Suprapubic skin (tissue), 4 donors: ENCODE measurements at regions not wholly inside any gene's neighbourhood (a gene's known extent, or its start where the extent isn't known, plus 50 kb on each side); places are given as distances from the start of the nearest gene placed in this dataset.

Experiments
- DNase-seq, 2 donors: peaks; one replicate each; pipeline ENCODE4 v3.0.0-alpha.2; 2019; ENCODE audit warnings: low spot score in 2 of 2
- H3K27ac ChIP-seq: fragments of 200-600 bp; sonication (generic); one replicate; pipeline ENCODE4 v1.5.1; 2019
- H3K27me3 ChIP-seq: fragments of 200-600 bp; sonication (generic); one replicate; pipeline ENCODE4 v1.5.1; 2019
- H3K36me3 ChIP-seq: fragments of 200-600 bp; sonication (generic); one replicate; pipeline ENCODE4 v1.5.1; 2019
- H3K4me1 ChIP-seq: fragments of 200-600 bp; sonication (generic); one replicate; pipeline ENCODE4 v1.5.1; 2019
- H3K4me3 ChIP-seq: fragments of 200-600 bp; sonication (generic); one replicate; pipeline ENCODE4 v1.5.1; 2019; ENCODE audit warnings: mild to moderate bottlenecking
- H3K9me3 ChIP-seq: fragments of 200-600 bp; sonication (generic); one replicate; pipeline ENCODE4 v1.5.1; 2019
- EP300 ChIP-seq: sonication (generic); formaldehyde crosslinking; IDR thresholded peaks from one replicate; pipeline ENCODE4 v1.6.1; 2017; ENCODE audit warnings: antibody characterized with exemption
- POLR2A ChIP-seq, 2 donors: fragments of 450-650 bp; IDR thresholded peaks; one replicate each; pipeline ENCODE4 v1.6.1; 2017; ENCODE audit warnings: antibody characterized with exemption in 2 of 2, mild to moderate bottlenecking in 2 of 2, moderate library complexity in 2 of 2
- POLR2AphosphoS5 ChIP-seq, 3 donors: sonication (generic); formaldehyde crosslinking; IDR thresholded peaks; one replicate each; pipeline ENCODE4 v1.6.1; 2017; ENCODE audit warnings: antibody characterized with exemption in 3 of 3
- WGBS: methylation state at CpG from one replicate; pipeline ENCODE4 v1.1.5; 2018; 5-methylcytosine and 5-hydroxymethylcytosine counted together
- TF ChIP-seq, protein P1 (sequence below), 2 donors: fragments of 200-600 bp in 1 of 2; fragments of 450-650 bp in 1 of 2; sonication (generic) in 1 of 2; IDR thresholded peaks; one replicate each; pipeline ENCODE4 v1.5.1; 2016 to 2019; ENCODE audit warnings: antibody characterized with exemption in 2 of 2, mild to moderate bottlenecking in 1 of 2, moderate library complexity in 1 of 2

DNA sequence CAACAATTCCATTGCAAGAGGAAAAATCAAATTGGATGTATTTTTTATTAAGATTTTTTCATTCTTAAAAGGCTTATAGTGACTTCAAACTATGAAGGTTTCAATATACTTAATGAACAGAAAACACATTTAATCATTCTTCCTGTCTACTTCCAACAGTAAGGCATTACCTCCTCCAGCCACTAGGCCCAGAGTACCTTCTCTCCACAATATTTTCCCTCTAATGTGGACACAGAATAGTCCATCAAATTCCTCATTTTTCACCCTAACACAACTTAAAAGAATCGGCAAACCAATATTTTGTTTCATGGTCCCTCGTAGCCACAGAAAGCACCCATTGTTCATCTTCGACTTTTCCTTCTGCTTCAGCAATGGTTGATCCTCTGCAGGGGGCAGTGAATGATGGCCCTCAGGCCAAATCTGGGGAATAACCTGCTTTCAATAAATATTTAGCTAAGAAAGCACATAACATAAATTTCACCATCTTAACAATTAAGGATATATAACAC lies 335.4 kb upstream of the ID4 start:
- H3K27me3 ChIP-seq = no peaks in the 10 kb centered on the region
- no peak for TF ChIP-seq POLR2A (IDR thresholded peaks at IDR 0.05)
- TF ChIP-seq, protein P1, sequence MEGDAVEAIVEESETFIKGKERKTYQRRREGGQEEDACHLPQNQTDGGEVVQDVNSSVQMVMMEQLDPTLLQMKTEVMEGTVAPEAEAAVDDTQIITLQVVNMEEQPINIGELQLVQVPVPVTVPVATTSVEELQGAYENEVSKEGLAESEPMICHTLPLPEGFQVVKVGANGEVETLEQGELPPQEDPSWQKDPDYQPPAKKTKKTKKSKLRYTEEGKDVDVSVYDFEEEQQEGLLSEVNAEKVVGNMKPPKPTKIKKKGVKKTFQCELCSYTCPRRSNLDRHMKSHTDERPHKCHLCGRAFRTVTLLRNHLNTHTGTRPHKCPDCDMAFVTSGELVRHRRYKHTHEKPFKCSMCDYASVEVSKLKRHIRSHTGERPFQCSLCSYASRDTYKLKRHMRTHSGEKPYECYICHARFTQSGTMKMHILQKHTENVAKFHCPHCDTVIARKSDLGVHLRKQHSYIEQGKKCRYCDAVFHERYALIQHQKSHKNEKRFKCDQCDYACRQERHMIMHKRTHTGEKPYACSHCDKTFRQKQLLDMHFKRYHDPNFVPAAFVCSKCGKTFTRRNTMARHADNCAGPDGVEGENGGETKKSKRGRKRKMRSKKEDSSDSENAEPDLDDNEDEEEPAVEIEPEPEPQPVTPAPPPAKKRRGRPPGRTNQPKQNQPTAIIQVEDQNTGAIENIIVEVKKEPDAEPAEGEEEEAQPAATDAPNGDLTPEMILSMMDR (IDR thresholded peaks at IDR 0.05) = no peak
- no peak for TF ChIP-seq EP300
- TF ChIP-seq POLR2AphosphoS5 (IDR thresholded peaks at IDR 0.05) = no peak
- H3K4me3 ChIP-seq = no peak overlapping the region
- H3K4me1 ChIP-seq = no peaks in the 10 kb centered on the region
- no peaks in the 10 kb centered on the region for H3K36me3 ChIP-seq
- 84% methylated on average over 3 of the region's 3 CpGs for WGBS
- no peak overlapping the region for H3K27ac ChIP-seq
- H3K9me3 ChIP-seq = no peaks in the 10 kb centered on the region
- DNase-seq = no peak

DNA sequence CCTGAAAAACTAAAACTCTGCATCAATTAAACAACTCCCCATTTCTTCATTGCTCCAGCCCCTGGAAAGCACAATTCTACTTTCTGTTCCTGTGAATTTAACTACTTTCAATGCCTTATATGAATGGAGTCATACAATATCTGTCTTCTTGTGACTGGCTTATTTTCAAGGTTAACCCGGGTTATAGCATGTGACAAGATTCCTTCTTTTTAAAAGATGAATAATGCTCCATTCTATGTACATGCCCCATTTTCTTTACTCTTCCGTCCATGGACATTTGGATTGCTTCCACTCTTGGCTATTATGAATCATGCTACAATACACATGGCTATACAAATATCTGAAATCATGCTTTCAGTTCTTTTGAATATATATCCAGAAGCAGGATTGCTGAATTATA lies 334.9 kb upstream of the ID4 start:
- Histone ChIP-seq H3K27me3 (no peaks in the 10 kb centered on the region), H3K4me1 (no peaks in the 10 kb centered on the region), H3K27ac (no peak overlapping the region), H3K36me3 (no peaks in the 10 kb centered on the region), H3K4me3 (no peak overlapping the region), H3K9me3 (no peaks in the 10 kb centered on the region)
- WGBS = 73% methylated on average over 2 of the region's 2 CpGs
- DNase-seq = no peak
- TF ChIP-seq EP300 (no peak), POLR2AphosphoS5 (IDR thresholded peaks at IDR 0.05) (no peak), POLR2A (IDR thresholded peaks at IDR 0.05) (no peak)
- TF ChIP-seq, protein P1 (IDR thresholded peaks at IDR 0.05) = no peak

DNA sequence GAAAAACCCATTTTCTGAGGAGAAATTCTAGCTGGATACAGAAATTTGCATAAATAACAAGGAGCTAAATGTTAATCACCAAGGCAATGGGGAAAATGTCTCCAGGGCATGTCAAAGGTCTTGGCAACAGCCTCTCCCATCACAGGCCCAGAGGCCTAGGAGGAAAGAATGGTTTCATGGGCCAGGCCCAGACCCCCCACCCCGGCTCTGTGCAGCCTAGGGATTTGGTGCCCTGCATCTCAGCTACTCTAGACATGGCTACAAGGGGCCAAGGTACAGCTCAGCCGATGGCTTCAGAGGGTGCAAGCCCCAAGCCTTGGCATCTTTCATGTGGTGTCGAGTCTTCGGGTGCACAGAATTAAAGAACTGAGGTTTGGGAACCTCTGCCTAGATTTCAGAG lies 321.2 kb upstream of the ID4 start:
- Histone ChIP-seq H3K27me3 (no peaks in the 10 kb centered on the region), H3K36me3 (no peaks in the 10 kb centered on the region), H3K4me1 (no peaks in the 10 kb centered on the region), H3K27ac (no peak overlapping the region), H3K9me3 (peaks cover 12% of the 10 kb centered on the region), H3K4me3 (no peak overlapping the region)
- TF ChIP-seq EP300 (no peak), POLR2AphosphoS5 (IDR thresholded peaks at IDR 0.05) (no peak), POLR2A (IDR thresholded peaks at IDR 0.05) (no peak)
- TF ChIP-seq, protein P1 (IDR thresholded peaks at IDR 0.05) = no peak
- no peak for DNase-seq
- 81% methylated on average over 2 of the region's 4 CpGs for WGBS

DNA sequence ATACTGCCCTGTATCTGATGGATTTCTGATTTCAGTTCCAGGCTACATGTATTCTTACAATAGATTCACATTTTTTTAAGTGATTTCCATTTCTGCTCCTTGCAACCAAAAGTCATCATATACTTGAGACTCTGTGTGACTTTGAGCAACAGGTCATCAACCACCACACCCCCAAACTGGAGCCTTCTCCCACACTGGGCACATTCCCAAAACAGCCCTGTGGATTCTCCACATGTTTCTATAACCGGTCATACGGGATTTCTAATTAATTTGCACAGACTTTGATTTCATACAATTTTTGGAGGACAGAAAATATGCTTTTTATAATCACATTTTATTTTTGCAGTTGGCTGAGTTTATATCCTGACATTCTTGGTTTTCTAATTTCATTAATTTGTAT lies 317.2 kb upstream of the ID4 start:
- no peaks in the 10 kb centered on the region for H3K36me3 ChIP-seq
- TF ChIP-seq EP300 = no peak
- TF ChIP-seq, protein P1 (IDR thresholded peaks at IDR 0.05) = no peak
- TF ChIP-seq POLR2A (IDR thresholded peaks at IDR 0.05) = no peak
- no peak for TF ChIP-seq POLR2AphosphoS5 (IDR thresholded peaks at IDR 0.05)
- no peak overlapping the region for H3K4me3 ChIP-seq
- 47% methylated on average over 2 of the region's 2 CpGs for WGBS
- H3K9me3 ChIP-seq = peaks cover 6% of the 10 kb centered on the region
- DNase-seq = no peak
- H3K4me1 ChIP-seq = peaks cover 6% of the 10 kb centered on the region
- no peak overlapping the region for H3K27ac ChIP-seq
- H3K27me3 ChIP-seq = no peaks in the 10 kb centered on the region

DNA sequence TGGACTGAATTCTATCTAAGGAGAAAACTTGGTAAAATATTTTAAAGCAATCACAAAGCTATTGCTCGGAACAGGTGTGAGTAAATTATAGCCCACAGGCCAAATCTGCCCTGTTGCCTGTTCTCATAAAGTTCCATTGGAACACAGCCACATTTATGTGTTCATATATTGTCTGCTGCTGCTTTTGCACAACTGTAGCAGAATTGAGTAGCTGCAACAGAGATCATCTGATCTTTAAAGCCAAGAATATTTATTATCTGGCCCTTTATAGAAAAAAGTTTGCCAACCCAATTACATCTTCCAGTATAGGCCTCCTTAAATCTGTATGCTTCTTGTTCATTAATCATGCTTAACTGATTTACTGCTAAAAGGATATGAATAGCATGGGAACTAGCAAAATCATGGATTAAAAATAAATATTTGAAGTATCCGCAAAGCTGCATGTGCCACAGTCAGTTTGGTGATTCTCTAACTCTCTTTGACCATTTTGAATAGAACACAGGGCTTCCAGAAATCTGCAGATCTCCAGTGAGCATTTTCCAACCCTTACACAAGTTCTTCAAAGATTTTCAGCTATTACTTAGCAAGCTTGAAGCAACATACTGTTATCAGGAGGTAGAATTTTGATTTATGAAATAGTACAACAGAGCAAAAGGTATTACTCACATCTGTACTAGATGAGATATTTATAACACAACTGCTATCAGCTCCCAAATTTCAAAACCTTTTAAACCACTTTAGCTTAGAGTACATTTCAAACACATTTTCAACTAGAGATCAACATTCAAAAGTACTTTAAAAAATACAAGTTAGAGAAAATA lies 312.6 kb upstream of the ID4 start:
- peaks cover 10% of the 10 kb centered on the region for H3K4me1 ChIP-seq
- H3K4me3 ChIP-seq = no peak overlapping the region
- H3K36me3 ChIP-seq = no peaks in the 10 kb centered on the region
- no peaks in the 10 kb centered on the region for H3K9me3 ChIP-seq
- 54% methylated on average over 2 of the region's 2 CpGs for WGBS
- no peak overlapping the region for H3K27ac ChIP-seq
- no peak for DNase-seq
- H3K27me3 ChIP-seq = no peaks in the 10 kb centered on the region
- TF ChIP-seq, protein P1 (IDR thresholded peaks at IDR 0.05) = no peak
- TF ChIP-seq POLR2AphosphoS5 (IDR thresholded peaks at IDR 0.05) (no peak), POLR2A (IDR thresholded peaks at IDR 0.05) (no peak), EP300 (no peak)
